ENCODE measurements at regions not wholly inside any gene's neighbourhood (a gene's known extent, or its start where the extent isn't known, plus 50 kb on each side); places are given as distances from the start of the nearest gene placed in this dataset.

DNA sequence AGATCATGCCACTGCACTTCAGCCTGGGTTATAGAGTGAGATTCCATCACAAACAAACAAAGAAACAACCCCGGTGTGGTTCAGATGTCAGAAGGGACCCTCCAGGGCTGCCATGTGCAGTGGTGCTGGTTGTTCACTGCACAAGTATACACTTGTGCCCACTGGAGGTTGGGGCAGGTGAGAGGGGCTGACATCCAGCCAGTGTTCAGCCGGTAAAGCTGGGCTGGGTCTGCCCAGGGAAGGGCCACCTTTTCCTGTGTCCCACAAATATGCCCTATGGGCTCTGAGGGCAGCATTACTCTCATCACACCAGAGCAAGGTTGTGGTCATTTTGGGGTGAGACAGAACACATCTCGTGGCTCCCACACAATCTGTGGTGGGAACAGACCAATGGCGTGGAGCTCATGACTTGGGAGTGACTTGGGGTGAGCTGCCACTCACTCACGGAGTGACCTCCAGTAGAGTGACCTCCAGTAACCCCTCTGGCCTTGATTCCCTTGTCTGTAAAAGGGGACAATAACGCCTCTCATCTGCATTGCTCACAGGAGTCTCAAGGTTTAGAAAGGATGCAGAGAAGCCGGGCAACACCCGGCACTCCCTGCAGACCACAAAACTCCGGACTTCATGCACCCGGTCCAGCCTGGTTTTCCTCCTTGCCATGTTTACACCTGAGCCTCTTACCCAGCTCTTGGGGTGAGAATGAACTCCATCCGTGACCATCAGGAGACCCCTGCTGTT is 69.0 kb upstream of the VRK1 start:
- DNase-seq (ENCODE audit: low read depth), result no peak

DNA sequence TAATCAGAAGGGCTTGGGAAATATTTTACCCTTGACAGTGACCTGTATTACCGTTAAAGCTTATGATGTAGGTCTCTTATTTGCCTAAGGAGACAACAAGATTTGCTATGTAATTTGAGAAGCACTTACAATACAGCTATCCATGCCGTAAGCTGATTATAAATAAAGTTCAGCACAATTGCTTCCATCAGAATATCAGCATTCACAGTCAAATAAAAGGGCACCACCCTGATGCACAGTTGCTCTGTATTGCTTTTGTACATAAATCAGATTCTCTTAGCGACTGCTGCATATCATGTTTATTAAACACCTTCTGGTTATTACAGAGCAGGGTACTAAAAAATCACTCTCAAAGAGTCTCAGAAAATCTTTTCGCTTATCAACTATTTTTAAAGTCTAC is 67.3 kb upstream of the VRK1 start:
- no peak for DNase-seq (ENCODE audit: low read depth)

- DNase-seq (ENCODE audit: low read depth), result no peak
Observed at GRCh38 chr14:96730386-96730785, 66.8 kb upstream of the VRK1 start.

GRCh38 chr14:96734076-96734622 is 63.0 kb upstream of the VRK1 start:
- no peak for DNase-seq (ENCODE audit: low read depth)

DNA sequence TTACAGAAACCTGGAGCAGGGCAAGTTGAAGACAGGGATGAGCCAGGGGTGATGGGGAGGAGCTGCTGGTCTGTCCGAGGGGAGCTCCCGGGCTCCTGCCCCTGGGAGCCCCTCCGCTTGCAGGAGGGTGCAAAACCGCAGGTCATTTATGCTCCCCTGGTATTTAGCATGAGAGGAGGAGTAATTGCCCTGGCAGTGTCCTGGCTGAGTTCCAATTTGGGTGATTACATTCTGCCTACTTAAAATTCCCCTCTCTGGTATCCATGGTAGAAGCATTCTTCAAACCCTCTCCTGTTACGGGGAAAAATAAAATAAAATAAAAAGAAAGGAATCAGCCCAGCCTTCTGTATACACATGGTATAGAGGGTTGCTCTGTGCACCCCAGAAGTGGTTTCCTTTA is 61.7 kb upstream of the VRK1 start:
- no peak for DNase-seq (ENCODE audit: low read depth)

DNA sequence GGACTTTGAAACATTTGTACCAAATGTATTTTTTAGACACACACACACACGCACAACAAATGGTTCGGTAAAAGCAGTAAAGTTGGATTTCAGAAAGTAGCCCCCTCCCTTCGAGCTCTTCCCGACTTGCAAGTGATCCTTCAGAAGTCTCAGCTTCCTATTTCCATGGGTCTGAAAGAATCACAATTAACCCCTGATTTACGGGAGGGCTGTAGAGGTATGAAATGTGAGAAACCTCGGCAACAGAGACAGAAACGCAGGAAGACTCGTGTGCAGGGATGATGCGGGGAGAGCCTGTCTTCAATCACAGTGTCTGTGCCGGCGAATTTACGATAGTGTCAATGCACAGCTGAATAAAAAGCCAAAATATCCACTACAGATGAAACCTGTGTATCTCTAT is 60.7 kb upstream of the VRK1 start:
- no peak for DNase-seq (ENCODE audit: low read depth)

GRCh38 chr14:96737881-96738280 is 59.3 kb upstream of the VRK1 start:
- no peak for DNase-seq (ENCODE audit: low read depth)

DNA sequence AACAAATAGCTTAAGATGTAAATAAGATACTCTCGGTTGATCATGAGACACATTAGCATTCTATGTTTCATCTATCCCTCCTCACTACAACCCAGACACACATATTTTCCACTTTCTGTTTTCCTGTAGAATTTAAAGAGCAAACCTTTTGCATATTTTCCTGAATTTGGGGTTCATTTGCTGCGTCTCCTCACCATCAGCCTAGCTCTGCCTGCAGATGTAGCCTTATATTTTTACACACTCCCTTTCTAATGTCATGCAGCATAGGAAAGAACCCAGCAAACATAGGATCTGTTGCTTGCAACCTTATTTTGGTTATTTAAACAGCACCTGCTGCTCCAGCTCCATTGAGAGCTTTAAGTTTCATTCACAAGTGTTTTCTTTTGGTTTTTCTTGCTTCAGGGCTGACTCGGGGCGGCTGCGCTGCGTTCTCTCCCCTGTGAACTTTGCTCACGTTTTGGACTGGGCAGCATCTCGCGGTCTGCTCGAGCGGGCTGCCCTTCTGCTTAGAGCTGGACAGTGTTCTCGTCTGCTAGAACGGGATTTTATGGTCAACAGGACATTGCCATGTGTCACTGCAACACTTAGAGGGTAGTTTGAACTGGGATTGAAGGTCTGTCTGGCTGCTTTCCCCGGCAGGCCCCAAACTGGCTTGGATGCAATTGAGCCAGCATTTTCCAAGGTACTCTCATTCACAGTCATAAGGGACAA is 57.8 kb upstream of the VRK1 start:
- DNase-seq (ENCODE audit: low read depth), result no peak

DNA sequence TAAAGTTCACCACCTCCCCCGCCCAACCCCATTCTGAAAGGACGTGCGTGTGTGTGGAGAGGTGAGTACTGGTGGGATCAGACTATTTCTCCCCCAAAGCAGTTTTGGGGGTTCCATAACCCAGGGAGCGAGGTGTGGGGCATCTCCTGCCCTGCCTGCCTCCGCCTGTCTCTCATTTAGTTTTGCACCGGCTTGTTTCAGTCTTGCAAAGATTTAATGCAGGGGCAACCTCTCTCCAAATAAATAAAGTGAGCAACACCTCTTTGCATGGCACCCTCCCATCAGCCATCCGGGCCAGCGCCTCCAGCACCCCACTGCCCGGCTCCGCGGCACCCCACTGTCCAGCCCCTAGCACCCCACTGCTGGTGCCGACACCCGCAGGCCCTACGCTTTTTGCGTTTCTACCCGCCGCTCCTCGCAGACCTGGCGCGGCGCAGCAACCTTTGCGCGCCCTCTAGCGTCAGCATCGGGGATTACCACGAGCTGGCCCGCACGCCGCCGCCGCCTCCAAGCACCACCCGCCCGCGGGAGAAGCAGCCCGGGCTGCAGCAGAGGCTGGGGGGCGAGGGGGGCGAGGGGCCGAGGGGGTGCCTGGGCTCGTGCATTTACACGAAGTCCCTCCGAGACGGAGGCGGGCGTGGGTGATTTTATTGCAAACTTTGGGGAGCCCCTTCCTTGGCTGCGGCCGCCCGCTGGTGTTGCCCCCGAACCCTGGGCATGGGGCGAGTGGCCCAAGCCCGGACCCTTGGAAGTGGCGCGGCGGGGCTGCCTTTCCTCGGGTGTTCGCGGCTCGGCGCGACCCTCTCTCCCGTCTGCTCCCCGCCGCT is 55.8 kb upstream of the VRK1 start:
- peak; percentile 26 for DNase-seq (ENCODE audit: low read depth)

DNA sequence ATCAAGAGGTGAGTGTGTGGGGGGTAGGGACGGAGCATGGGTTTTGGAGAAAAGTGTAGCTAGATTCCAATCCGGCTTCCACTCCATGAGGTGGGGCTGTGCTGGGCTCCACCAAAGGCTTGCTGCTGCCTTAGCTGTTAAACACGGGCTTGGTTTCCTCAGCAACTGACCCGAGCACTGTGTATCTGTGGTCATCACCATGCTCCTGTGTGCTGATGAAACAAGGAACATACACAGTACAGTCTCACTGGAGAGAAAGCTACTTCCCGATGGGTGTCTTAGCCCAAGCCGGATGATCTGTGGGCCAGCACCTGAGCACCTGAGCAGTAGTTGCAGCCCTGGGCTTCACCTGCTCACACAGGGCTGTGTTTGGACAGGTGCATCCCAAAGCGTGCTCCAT is 52.9 kb upstream of the VRK1 start:
- no peak for DNase-seq (ENCODE audit: low read depth)

- DNase-seq (ENCODE audit: low read depth), result no peak
Observed at GRCh38 chr14:96745500-96746051, 51.6 kb upstream of the VRK1 start.

DNA sequence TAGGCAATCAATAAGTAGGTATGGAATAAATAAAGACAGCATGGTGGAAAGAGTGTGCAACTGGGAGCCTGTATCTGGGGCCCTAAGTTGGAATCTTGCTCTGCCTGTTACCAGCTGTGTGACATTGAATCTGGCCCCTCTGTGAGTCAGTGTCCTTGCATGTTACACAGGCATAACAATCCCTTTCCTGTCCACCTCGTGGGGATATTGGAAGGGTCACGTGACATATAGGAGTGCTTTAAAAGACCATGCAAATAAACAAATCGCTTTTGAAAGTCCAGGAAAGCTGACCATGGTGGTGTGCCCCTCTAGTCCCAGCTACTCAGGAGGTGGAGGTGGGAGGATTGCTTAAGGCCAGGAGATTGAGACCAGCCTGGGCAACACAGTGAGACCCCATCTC is 51.1 kb upstream of the VRK1 start:
- DNase-seq (ENCODE audit: low read depth), result no peak

GRCh38 chr14:96747006-96747405 is 50.2 kb upstream of the VRK1 start:
- no peak for DNase-seq (ENCODE audit: low read depth)

Data from T-helper 22 cell (primary cell).